ENCODE measurements at regions not wholly inside any gene's neighbourhood (a gene's known extent, or its start where the extent isn't known, plus 50 kb on each side); places are given as distances from the start of the nearest gene placed in this dataset.

- Histone ChIP-seq H3K79me2 (ENCODE audit: control insufficient read depth, insufficient read depth, low read length) (no peaks in the 10 kb centered on the region), H3K9me3 (replicated peaks; ENCODE audit: control insufficient read depth, insufficient read depth, low read depth, low read length) (no peaks in the 10 kb centered on the region), H3K4me3 (no peak overlapping the region), H3K27me3 (ENCODE audit: control insufficient read depth in 2 of 2, insufficient read depth in 2 of 2, low read length in 2 of 2) (peaks cover 0 to 7% of the 10 kb centered on the region in 2 experiments; a peak in 1 of 5 replicates), H3K9ac (ENCODE audit: insufficient read depth in 1 of 2, low read depth in 2 of 2, low read length in 2 of 2) (no peak overlapping the region), H4K20me1 (replicated peaks; ENCODE audit: control insufficient read depth, insufficient read depth, low read length) (no peaks in the 10 kb centered on the region), H3K36me3 (ENCODE audit: control insufficient read depth, insufficient read depth, low read length) (no peaks in the 10 kb centered on the region), H3K4me1 (replicated peaks in 1 of 2; ENCODE audit: control insufficient read depth in 2 of 2, insufficient read depth in 2 of 2, low read length in 2 of 2) (peaks cover 0 to 7% of the 10 kb centered on the region in 2 experiments; a peak in 1 of 5 replicates), H2AFZ (ENCODE audit: low read depth, low read length) (no peak overlapping the region), H3K9me1 (ENCODE audit: control insufficient read depth, insufficient read depth, low read length) (no peaks in the 10 kb centered on the region), H3K27ac (ENCODE audit: extremely low read depth, low read depth, low read length) (no peak overlapping the region), H3K4me2 (ENCODE audit: insufficient read depth, low read length) (no peak overlapping the region)
- FAIRE-seq (no peak), ATAC-seq (no peak), DNase-seq (ENCODE audit: extremely low read depth in 1 of 4, low spot score in 3 of 4) (no peak)
- no TSS peak for BruUV-seq (replicated peaks)
- intact Hi-C loops (cut with micrococcal nuclease) (no loop called here), in situ Hi-C loops (cut with MboI) (no loop called here)
- 0% methylated on average over 3 of the region's 3 CpGs for WGBS (ENCODE audit: insufficient coverage, low coverage, missing lambda C conversion rate)
- CTCF ChIA-PET (ENCODE audit: low intra/inter-chr PET ratio) = no interaction called here
- TF ChIP-seq RUNX1 (IDR thresholded peaks at IDR 0.05; ENCODE audit: low read depth) = no peak
- no peak for TF ChIP-seq ZNF324 (CRISPR knock-in tag; IDR thresholded peaks at IDR 0.05)
- no peak for TF ChIP-seq ILF3 (IDR thresholded peaks at IDR 0.05; ENCODE audit: borderline replicate concordance)
- no peak for TF ChIP-seq BCLAF1 (IDR thresholded peaks at IDR 0.05; ENCODE audit: borderline replicate concordance in 1 of 2, control insufficient read depth in 1 of 2, low read depth in 2 of 2, low read length in 1 of 2)
- POLR2A ChIA-PET = interaction anchor here (0.5 to 1.6 kb wide), 2 partner anchors 9 to 306 kb away, joined by 3 to 4 read pairs; no protein-coding TSS in a partner anchor
Observed at GRCh38 chr7:42491106-42491505, 254.1 kb upstream of the GLI3 start.

Data from K562 (cell line).